HG03159 (cell line): ENCODE measurements at regions not wholly inside any gene's neighbourhood (a gene's known extent, or its start where the extent isn't known, plus 50 kb on each side); places are given as distances from the start of the nearest gene placed in this dataset.

Experiments
- ATAC-seq: cut with Tn5 transposase; IDR thresholded peaks from one replicate; pipeline ENCODE4 v1.9.1; 2021; ENCODE audit warnings: mild to moderate bottlenecking, moderate library complexity; ENCODE audit not compliant: unreplicated experiment

DNA sequence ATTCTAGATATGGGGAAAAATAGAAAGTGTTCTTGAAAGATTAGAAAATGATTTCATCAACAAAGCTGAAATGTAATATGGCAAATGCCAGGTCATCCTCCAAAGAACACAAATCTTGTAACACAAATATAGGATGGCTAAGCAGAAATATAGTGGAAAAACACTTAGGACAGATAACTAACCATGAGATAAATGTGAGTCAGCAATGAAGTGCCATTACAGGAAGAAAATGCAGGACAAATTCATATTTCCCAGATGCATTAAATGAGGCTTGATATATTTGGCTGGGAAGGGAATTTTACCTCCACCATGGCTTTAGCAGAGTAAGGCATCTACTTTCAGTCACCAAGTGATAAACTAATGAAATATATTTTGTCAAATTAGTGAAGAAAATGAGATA lies 92.8 kb upstream of the SEMA6D start:
- no peak for ATAC-seq

DNA sequence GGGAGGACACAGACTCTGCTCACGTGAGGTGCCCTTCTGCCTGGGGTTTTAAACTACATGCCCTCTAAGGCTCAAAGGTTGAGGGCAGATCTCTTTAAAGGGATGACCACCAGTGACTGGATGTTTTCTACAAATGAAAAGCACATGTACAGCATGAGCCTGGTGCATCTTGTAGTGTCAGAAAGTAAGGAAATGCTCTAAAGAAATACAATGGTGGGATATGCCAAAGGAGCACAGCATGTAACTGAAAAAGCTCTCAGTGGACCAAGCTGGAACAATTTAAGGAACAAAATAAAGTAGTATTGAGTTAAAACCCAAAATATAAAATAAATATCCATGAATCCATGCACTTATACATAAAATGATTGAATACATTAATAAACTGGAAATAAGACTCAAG lies 78.3 kb upstream of the SEMA6D start:
- no peak for ATAC-seq

DNA sequence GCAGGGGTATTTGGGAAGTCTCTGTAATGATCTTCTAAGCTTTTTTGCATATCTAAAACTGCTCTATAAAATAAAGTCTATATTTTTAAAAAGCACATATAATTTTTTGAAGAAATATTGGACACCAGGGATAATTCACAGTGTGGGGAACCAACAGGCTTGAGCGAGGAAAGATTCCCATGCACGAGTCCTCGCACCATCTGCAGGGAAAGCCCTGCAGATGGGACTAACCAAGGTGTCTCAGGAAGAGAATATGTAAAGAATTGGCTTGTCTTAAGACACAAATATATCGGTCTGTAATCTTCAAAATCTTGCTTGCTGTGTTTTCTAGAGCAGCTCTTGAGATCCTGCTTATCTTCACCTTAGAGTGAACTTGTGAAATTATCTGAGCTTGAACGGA lies 77.2 kb upstream of the SEMA6D start:
- no peak for ATAC-seq

- no peak for ATAC-seq
Measured at GRCh38 chr15:47640901-47641300, 76.4 kb upstream of the SEMA6D start.

- ATAC-seq: no peak
Measured at GRCh38 chr15:47644722-47645121, 72.6 kb upstream of the SEMA6D start.

DNA sequence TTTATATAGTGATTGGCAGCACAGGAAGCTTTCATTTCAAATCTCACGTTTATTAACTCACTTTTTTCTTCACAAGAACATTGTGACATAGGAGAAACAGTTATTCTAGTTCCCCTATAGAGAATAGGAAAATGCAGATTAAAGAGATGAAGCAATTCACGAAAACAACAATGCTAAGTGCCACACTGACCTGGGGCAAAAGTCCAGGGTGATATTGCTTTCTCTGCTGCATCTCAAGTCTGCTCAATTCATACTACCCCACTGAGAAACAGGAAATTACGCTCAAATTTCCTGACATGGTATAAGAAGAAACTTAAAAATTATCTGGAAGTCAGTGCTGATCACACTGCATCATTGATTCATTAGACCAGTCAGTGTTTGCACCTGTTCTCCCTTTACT lies 66.7 kb upstream of the SEMA6D start:
- ATAC-seq: no peak

GRCh38 chr15:47652328-47652727 lies 65.0 kb upstream of the SEMA6D start:
- no peak for ATAC-seq

DNA sequence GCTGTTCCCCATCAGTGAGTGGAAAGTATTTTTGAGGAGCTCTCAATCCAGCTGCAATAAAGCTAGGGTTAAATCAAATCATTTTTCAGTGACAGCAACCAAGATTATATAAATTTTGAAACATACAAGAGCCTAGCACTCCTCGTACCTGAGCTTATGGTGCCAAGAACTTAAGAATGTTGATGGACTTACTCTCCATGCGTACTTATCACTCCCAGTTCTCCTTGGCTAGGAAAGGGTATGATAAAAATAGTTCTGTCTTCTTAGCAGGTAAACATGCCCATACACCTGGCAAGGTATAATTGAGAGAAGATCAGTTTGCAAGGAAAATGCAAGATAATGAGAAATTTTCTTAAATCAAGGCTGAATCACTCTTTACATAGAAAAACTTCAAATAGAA lies 64.5 kb upstream of the SEMA6D start:
- ATAC-seq: no peak

DNA sequence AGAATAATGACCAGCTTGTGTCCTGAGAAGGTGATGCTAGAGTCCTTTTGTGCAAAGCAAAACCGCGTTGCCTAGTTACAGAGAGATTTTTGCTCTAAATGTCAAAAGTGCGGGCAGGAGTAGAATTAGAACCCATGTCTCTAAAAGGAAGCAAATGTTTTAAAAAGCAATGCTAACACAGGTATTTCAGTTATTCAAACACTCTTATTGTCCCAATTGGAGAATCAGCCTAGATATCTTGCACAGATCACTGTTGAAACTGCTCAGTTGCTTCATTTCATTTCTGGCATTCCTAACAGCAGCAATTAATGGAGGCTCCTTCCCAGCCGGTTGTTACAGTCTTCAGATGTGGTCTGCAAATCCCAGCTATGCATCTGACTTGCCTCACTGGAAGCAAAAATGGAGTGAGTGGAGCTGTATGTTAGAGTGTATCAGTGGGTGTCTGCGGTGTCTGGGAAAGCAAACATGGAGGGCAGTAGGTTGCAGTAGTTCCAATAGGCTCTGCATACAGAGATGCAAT lies 55.6 kb upstream of the SEMA6D start:
- no peak for ATAC-seq

GRCh38 chr15:47663101-47663500 lies 54.2 kb upstream of the SEMA6D start:
- no peak for ATAC-seq
